Endothelial cell (in vitro differentiated cells): ENCODE measurements at regions not wholly inside any gene's neighbourhood (a gene's known extent, or its start where the extent isn't known, plus 50 kb on each side); places are given as distances from the start of the nearest gene placed in this dataset.

ENCODE experiments used
- DNase-seq: peaks from one replicate; pipeline ENCODE4 v3.0.0; 2021; ENCODE audit warnings: low spot score
- H3K27ac Mint-ChIP-seq: one replicate; pipeline ENCODE4 v1.8.0; 2021; ENCODE audit warnings: mixed read lengths, inconsistent platforms; ENCODE audit not compliant: unreplicated experiment
- H3K27me3 Mint-ChIP-seq: one replicate; pipeline ENCODE4 v1.8.0; 2021; ENCODE audit warnings: mild to moderate bottlenecking, moderate library complexity, mixed read lengths, inconsistent platforms; ENCODE audit not compliant: unreplicated experiment
- H3K36me3 Mint-ChIP-seq: one replicate; pipeline ENCODE4 v1.8.0; 2021; ENCODE audit warnings: mild to moderate bottlenecking, low read depth, mixed read lengths, inconsistent platforms; ENCODE audit not compliant: unreplicated experiment
- H3K4me1 Mint-ChIP-seq: one replicate; pipeline ENCODE4 v1.8.0; 2021; ENCODE audit warnings: mild to moderate bottlenecking, mixed read lengths, inconsistent platforms; ENCODE audit not compliant: unreplicated experiment
- H3K4me3 Mint-ChIP-seq: one replicate; pipeline ENCODE4 v1.8.0; 2021; ENCODE audit warnings: mild to moderate bottlenecking, mixed read lengths, inconsistent platforms; ENCODE audit not compliant: unreplicated experiment
- H3K9me3 Mint-ChIP-seq: one replicate; pipeline ENCODE4 v1.8.0; 2021; ENCODE audit warnings: mixed read lengths, inconsistent platforms; ENCODE audit not compliant: unreplicated experiment
- TF ChIP-seq, protein P1 (sequence below): fragments of 200-600 bp; sonication (generic); IDR thresholded peaks from one replicate; pipeline ENCODE4 v1.5.0; 2021; ENCODE audit warnings: antibody characterized with exemption; ENCODE audit not compliant: unreplicated experiment

DNA sequence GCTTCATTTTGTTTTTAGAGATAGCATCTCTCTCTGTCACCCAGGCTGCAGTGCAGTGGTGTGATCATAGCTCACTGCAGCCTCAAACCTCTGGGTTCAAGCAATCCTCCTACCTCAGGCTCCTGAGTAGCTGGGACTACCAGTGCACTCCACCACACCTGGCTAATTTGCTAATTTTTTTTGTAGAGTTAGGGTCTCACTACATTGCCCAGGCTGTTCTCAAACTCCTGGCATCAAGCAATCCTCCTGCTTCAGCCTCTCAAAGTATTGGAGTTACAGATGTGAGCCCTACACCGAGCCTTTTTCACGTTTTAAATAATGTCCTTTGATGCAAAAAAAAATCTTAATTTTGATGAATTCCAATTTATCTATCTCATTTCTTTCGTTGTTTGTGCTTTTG is 75.4 kb upstream of the LINC01488 start:
- H3K9me3 Mint-ChIP-seq: no peaks in the 10 kb centered on the region
- H3K36me3 Mint-ChIP-seq: peaks cover 11% of the 10 kb centered on the region
- H3K4me3 Mint-ChIP-seq: no peak overlapping the region
- H3K4me1 Mint-ChIP-seq: peaks cover 3% of the 10 kb centered on the region
- no peak overlapping the region for H3K27ac Mint-ChIP-seq
- peaks cover 2% of the 10 kb centered on the region for H3K27me3 Mint-ChIP-seq
- TF ChIP-seq, protein P1, sequence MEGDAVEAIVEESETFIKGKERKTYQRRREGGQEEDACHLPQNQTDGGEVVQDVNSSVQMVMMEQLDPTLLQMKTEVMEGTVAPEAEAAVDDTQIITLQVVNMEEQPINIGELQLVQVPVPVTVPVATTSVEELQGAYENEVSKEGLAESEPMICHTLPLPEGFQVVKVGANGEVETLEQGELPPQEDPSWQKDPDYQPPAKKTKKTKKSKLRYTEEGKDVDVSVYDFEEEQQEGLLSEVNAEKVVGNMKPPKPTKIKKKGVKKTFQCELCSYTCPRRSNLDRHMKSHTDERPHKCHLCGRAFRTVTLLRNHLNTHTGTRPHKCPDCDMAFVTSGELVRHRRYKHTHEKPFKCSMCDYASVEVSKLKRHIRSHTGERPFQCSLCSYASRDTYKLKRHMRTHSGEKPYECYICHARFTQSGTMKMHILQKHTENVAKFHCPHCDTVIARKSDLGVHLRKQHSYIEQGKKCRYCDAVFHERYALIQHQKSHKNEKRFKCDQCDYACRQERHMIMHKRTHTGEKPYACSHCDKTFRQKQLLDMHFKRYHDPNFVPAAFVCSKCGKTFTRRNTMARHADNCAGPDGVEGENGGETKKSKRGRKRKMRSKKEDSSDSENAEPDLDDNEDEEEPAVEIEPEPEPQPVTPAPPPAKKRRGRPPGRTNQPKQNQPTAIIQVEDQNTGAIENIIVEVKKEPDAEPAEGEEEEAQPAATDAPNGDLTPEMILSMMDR: no peak
- no peak for DNase-seq

DNA sequence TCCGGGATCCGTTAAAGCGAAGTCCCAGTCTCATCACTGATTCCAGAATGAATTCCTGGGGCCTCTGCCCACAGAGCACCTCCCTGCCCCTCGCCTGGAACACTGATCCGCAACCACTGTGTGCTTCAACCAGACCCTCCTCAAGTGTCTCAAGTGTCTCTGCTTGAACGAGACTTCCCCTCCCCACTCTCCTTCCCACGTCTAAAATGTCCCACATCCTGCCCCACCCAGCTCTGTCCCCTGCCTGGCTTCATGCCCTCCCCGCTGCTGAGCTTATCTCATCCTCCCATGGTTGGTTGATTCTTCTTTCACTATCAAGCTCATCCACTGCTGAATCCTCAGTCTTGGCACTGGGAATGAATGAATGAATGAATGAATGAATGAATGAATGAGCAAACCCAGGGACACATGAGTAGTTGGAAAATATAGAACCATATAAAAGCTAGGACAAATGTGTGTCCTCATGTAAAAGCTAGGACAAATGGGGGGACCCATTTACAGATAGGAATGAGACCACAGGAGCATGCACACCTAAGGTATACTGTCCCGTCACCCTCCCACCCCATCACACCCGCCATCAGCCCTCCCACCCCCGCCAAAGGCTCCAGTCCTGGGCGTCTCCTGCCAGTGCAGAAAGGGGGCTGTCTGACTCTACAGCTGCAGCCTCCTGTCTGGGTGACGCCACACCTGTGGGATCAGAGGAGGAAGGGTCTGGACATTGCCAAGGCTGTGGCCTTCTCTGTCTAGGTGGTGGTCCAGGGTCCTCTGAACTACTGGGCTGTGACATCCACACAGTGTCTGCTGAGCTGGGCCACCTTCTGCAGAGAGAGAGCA is 71.4 kb upstream of the LINC01488 start:
- H3K27me3 Mint-ChIP-seq: peaks cover 1% of the 10 kb centered on the region
- TF ChIP-seq, protein P1: no peak
- peaks cover 4% of the 10 kb centered on the region for H3K9me3 Mint-ChIP-seq
- H3K27ac Mint-ChIP-seq: no peak overlapping the region
- peaks cover 4% of the 10 kb centered on the region for H3K36me3 Mint-ChIP-seq
- H3K4me1 Mint-ChIP-seq: peaks cover 3% of the 10 kb centered on the region
- DNase-seq: no peak
- no peak overlapping the region for H3K4me3 Mint-ChIP-seq

DNA sequence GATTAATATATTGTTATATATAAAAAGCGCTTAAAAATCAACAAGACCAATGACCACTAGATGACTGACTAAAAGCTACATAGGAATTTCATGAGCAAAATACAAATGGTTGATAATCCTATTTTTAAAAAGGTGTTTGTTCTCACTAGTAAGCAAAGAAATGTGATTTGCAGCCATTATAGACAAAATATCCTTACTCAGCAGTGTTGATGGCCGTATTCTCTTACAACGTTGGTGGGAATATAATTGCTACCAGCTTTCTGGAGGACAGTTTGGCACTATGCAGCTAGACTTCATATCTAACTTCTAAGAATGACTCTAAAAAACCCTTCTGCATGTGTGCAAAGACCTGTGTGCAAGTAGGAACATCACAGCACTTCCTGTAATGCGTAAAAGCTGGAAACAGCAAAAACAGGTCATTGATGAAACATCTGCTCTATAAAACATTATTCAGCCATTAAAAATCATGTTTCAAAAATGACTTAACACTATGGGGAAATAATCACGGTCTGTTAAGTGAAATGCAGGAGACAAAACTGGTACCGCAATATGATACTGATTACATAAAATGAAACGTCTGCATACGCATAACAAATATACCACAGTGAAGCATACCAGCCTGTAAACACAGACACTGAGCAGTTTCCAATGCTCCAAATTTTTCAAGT is 70.1 kb upstream of the LINC01488 start:
- TF ChIP-seq, protein P1: no peak
- H3K4me1 Mint-ChIP-seq: peaks cover 3% of the 10 kb centered on the region
- peaks cover 1% of the 10 kb centered on the region for H3K27me3 Mint-ChIP-seq
- H3K4me3 Mint-ChIP-seq: no peak overlapping the region
- DNase-seq: no peak
- no peak overlapping the region for H3K27ac Mint-ChIP-seq
- H3K9me3 Mint-ChIP-seq: peaks cover 4% of the 10 kb centered on the region
- H3K36me3 Mint-ChIP-seq: peaks cover 4% of the 10 kb centered on the region

DNA sequence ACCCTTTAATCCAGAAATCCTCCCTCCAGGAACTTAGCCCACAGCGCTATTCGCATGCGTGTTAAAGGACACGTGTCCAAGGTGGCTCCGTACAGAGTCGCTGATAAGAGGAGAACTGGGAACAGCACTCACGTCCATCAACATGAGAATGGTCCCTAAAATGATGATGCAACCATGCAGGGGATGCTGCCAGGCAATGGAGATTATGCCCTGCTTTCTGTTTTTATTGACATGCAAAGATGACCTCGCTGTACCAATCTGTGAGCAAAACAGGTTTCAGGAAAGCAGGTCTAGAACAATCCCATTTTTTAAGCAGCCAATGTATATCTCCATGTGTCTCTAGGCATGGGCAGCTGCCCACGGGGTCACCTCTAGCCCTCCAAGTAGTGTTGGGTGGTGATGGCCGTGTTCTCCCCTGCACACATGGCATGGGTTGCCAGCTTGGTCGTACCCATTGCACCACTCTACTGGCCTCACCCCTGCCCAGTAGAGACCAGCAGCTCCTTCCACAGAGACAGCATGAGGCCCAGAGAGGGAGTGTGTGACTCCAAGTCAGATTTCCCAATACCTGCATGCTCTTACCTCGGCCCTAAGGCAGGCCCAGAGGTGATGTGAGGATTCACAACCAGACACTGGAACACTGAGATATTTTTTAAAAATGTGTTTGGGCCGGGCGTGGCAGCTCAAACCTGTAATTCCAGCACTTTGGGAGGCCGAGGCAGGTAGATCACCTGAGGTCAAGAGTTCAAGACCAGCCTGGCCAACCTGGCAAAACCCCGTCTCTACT is 68.3 kb upstream of the LINC01488 start:
- Mint-ChIP-seq H3K4me3 (no peak overlapping the region), H3K9me3 (peaks cover 4% of the 10 kb centered on the region), H3K4me1 (peaks cover 6% of the 10 kb centered on the region), H3K27me3 (peaks cover 5% of the 10 kb centered on the region), H3K27ac (no peak overlapping the region), H3K36me3 (peaks cover 4% of the 10 kb centered on the region)
- DNase-seq: no peak
- TF ChIP-seq, protein P1: no peak
